A204.1 (cell line): ENCODE measurements at regions not wholly inside any gene's neighbourhood (a gene's known extent, or its start where the extent isn't known, plus 50 kb on each side); places are given as distances from the start of the nearest gene placed in this dataset.
"Not testable (repeated sequence)": the region's sequence is repeated elsewhere in the genome, so short reads cannot be mapped to it uniquely, and the experiment has no call there.

ENCODE experiments used
- FAIRE-seq: peaks from 2 replicates; lab custom pipeline; 2012; peaks lifted over from hg19 to GRCh38; lab: Jason Lieb, UNC

GRCh38 chr4:31655328-31655727, 935.2 kb downstream of the PCDH7 start:
- no peak for FAIRE-seq

- FAIRE-seq, result no peak
These were observed 937.8 kb downstream of the PCDH7 start for GRCh38 chr4:31657859-31658570.

GRCh38 chr4:31660916-31661315, 940.7 kb downstream of the PCDH7 start:
- no peak for FAIRE-seq

- FAIRE-seq, result no peak
These were observed 942.8 kb downstream of the PCDH7 start for GRCh38 chr4:31662951-31663350.

GRCh38 chr4:31667686-31668085, 947.5 kb downstream of the PCDH7 start:
- no peak for FAIRE-seq

GRCh38 chr4:31674313-31674947, 954.3 kb downstream of the PCDH7 start:
- FAIRE-seq, result no peak

- no peak for FAIRE-seq
These were observed 958.2 kb downstream of the PCDH7 start for GRCh38 chr4:31678356-31678755.

GRCh38 chr4:31682796-31683195, 962.6 kb downstream of the PCDH7 start:
- FAIRE-seq, result no peak

GRCh38 chr4:31687717-31688342, 967.7 kb downstream of the PCDH7 start:
- FAIRE-seq, result no peak

GRCh38 chr4:31692399-31692940, 972.3 kb downstream of the PCDH7 start:
- FAIRE-seq, result no peak

- FAIRE-seq, result no peak
These were observed 981.1 kb downstream of the PCDH7 start for GRCh38 chr4:31701256-31701655.

GRCh38 chr4:31702326-31702725, 982.2 kb downstream of the PCDH7 start:
- no peak for FAIRE-seq

- FAIRE-seq, result no peak
These were observed 994.1 kb downstream of the PCDH7 start for GRCh38 chr4:31714238-31714637.

- no peak for FAIRE-seq
These were observed 995.1 kb downstream of the PCDH7 start for GRCh38 chr4:31715302-31715701.

GRCh38 chr4:31727030-31727429, 1006.9 kb downstream of the PCDH7 start:
- FAIRE-seq, result no peak

GRCh38 chr4:31735004-31735403, 1014.8 kb downstream of the PCDH7 start:
- no peak for FAIRE-seq

GRCh38 chr4:31737419-31737818, 1017.2 kb downstream of the PCDH7 start:
- FAIRE-seq, result no peak

- no peak for FAIRE-seq
These were observed 1021.2 kb downstream of the PCDH7 start for GRCh38 chr4:31741326-31741725.

- FAIRE-seq, result no peak
These were observed 1028.2 kb downstream of the PCDH7 start for GRCh38 chr4:31748382-31748781.

GRCh38 chr4:31750581-31750980, 1030.4 kb downstream of the PCDH7 start:
- FAIRE-seq, result not testable (repeated sequence)

- no peak for FAIRE-seq
These were observed 1035.6 kb downstream of the PCDH7 start for GRCh38 chr4:31755751-31756150.

- FAIRE-seq, result no peak
These were observed 1048.6 kb downstream of the PCDH7 start for GRCh38 chr4:31768756-31769155.

- no peak for FAIRE-seq
These were observed 1063.1 kb downstream of the PCDH7 start for GRCh38 chr4:31783311-31783710.
